CD4-positive, alpha-beta T cell treated with Interleukin-6 at 100 ng/mL for 8 hours (primary cell): ENCODE measurements at regions not wholly inside any gene's neighbourhood (a gene's known extent, or its start where the extent isn't known, plus 50 kb on each side); places are given as distances from the start of the nearest gene placed in this dataset.

Experiments
- DNase-seq: peaks from one replicate; pipeline ENCODE4 v3.0.0-alpha.2; 2020; ENCODE audit warnings: mixed read lengths, low spot score

DNA sequence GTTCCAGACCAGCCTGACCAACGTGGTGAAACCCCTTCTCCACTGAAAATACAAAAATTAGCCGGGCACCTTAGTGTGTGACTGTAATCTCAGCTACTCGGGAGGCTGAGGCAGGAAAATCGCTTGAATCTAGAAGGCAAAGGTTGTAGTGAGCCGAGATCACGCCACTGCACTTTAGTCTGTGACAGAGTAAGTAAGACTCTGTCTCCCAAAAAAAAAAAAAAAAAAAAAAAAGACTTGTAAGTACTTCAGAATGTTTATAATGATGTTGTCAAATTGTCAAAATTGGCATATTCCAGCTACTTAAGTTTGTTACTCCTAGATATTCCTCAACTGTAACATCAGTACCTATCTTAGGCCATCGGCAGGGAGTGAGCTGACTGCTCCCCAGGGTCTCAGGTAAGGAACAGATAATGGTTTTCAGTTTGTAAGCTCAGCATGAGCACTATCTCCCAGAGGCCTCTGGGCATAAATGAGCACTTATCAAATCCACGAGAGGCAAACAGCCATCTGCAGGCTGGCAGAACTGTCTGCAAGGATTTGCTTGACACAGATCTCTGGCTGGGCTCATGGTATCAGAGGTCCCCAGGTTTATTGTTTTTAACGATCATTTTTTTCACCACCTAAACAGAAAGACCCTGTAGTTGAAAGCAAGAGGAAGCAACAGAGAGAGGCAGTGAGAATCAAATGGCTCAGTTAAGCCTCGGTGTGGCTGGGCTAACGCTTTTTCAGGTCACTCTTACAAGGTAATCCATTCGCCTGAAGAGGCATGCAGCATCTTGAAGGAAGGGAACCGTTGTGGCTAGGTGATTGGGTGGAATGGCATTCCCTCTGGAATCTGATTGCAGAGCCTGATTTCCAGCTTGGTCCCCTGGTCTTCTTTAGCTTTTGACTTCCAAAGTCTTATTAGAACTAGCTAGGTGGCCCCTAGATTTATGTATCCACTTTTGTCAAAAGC lies 115.9 kb downstream of the LY86 start:
- DNase-seq: no peak

DNA sequence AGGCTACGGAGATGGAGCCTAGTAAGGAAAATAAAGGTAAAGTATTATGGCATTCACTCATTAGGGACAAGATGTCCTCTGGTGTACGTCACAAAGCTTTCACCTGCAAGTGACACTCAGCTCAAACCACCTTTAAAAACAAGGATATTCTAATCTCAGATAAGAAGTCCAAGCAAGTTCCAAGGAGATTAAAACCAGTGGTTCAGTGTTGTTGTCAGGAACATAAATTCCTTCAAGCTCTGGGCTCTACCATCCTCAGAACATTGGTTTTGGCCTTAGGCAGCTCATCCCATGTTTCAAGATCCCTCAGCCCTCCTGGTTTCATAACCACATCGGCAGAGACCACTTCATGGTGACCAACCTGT lies 116.5 kb downstream of the LY86 start:
- no peak for DNase-seq

DNA sequence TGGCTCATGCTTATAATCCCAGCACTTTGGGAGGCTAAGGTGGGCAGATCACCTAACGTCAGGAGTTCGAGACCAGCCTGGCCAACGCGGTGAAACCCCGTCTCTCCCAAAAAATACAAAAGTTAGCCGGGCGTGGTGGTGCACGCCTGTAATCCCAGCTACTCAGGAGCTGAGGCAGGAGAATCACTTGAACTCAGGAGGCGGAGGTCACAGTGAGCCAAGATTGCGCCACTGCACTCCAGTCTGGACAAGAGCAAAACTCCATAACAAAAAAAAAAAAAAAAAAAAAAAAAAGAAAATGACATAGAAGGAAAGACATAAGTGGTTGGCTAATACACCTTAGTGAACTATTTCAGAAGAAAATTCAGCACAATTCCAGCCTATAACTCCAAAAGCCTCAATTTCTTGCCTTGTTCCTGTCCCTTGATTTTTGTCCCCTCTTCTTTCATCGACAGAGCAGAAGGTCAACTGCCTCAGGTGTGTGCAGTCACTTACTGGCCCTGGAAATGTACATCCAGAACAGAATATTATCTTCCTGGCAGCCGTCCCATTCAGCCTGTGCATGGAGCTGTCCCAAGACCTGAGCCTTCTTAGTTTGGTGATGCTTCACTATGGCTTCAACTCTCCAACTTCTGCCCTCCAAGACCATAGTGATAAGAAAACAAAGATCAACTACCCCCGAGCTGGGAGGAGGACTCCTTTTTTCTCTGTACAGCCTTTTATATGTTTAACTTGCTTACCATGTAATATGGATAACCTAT lies 117.6 kb downstream of the LY86 start:
- no peak for DNase-seq

DNA sequence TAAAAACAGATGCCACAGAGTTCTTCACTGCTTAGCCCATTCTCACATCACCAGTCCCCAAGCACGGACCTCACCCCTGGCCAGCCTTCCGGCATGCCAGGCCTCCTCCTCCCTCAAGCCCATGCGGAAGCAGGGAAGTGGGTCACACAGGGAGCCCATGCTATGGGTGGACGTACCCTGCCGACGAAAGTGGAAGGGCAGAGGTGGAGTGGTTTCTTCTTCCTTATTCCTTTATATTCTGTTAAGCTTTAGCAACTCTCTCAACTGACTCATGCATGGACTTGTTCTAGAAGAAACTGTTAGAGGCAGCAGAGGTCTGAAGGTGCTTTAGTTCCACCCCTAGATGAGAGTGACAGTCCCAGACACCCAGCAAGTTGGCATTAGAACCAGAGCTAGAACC lies 118.6 kb downstream of the LY86 start:
- DNase-seq: no peak

DNA sequence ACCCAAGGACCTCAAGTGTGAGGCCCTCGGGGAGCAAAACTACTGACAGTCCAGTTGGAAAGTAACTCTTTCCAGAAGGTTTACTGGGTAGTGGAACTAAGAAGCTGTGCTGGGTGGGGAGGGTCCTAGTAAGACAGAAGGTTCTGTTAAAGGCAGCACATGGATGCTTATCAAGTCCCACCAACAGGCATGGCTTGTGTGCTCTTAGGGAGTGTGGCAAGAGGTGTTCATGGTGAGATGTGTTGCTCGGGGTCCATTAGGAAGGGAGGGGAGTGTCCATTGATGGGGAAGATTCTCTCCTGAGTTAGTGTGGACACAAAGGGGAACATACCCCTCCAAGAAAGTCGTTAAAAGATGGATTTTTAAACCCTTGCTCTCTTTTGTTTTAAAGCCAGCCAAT lies 120.6 kb downstream of the LY86 start:
- no peak for DNase-seq

DNA sequence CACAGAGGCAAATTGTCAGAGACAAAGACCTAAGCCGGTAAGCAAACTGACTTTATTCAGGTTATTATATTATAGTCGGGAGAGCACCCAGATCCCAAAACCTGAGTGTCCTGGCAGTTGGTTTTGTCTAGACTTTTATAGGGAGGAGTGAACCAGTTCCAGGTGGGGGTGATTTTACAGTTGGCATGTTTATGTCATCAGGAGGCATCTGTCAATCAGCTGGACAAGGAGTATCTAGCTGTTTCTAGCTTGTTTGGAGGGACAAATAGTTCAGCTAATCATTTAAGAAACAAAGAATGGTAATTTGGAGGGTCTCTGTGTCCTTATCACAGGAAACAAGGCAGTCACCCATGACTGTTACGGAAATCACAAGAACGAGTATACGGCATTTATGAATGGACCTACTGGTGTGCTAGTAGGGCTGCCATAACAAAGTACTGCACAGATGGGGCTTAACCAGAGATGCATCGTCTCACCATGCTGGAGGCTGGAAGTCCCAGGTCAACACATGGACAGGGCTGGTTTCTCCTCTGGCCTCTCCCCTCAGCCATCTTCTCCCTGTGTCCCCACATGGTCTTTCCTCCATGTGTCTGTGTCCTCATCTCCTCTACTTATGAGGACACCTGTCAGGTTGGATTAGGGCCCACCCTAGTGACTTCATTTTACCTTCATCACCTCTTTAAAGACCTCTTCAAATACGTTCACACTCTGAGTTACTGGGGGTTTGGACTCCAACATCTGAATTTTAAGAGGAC lies 122.7 kb downstream of the LY86 start:
- DNase-seq: no peak

DNA sequence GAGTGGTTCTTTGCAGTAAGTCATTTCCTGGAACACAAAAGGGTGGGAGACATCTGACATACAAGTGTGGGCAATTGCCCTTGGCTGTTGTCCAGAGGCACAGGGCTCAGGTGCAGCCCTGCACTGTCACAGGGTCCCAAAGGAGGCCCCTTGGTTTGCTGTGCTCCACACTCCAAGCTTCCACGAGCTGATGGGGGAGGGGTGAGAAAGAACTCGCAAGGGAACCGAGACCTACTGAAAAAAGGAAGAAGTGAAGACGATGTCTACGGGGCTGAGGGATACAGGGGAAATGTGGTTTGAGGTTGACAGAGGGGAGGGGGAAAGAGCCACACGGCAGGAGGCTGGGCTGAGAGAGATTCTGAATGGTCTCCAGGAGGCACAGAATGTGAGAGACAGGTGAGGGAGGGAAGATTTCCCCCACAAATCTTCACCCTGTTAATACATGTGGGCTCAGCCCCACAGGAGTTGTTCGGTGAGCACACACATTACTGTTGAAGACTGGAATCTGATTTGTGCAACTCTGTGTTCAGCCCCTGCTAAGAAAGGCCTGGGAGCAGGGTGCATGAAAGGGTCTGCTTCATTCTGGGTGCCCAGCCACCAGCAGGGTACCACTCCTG lies 123.4 kb downstream of the LY86 start:
- no peak for DNase-seq

DNA sequence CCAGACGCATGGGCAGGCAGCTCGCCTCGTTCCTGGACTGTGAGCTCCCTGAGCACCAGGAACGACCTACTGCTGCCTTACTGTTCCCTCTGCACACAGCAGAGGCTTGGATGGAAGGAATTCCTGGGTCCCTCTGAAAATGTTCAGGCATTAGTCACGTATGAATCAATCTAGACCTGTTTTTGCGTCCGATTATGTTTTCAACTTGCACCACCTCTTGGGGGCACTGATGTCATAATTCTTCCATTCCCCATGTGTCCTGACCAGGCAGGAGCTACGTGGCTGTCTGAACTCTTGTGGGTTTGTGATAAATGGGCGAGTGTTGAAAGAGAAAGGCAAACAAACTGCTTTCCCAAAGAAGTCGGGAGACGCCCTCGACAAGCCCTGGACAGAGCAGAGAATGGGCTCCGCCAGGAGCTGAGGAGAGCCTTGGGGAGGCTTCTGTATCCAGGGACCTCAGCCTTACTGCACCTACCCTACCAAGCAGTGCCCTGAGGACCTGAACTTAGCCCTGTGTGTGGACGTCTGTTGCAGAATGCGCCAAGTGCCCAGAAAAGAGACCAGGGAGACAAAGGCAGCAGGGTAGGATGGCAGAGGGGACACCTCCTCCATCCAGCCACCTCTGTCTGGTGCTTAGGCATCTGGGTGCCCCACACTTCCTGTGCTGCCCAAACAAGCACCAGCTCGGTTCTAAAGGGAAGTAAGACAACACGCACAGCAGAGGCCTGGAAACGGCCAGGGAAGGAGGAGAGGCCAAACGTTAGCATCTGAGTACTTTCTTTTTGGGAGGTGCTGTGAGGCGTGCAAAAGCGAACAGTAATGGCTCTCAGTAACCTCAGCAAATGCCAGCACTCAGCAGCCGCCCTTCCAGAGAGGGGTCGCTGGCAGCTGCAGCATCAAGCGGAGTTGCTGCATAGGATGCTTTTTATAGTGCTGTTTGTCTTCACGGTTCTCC lies 124.2 kb downstream of the LY86 start:
- no peak for DNase-seq

DNA sequence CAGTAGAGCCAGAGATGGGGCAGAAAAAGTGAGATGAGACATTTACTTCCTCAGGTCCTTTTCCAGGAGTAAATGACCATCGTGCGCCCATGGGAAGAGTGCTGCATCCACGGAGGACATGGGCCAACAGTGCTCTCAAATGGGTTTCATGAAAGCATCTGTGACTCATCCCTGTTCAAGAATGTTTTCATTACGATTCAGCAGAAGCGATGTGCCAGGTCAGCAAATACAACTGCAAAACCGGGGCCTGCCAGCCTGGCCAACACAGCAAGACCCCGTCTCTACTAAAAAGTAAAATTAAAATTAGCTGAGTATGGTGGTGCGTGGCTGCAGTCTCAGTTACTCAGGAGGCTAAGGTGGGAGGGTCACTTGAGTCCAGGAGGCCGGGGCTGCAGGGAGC lies 125.1 kb downstream of the LY86 start:
- no peak for DNase-seq

DNA sequence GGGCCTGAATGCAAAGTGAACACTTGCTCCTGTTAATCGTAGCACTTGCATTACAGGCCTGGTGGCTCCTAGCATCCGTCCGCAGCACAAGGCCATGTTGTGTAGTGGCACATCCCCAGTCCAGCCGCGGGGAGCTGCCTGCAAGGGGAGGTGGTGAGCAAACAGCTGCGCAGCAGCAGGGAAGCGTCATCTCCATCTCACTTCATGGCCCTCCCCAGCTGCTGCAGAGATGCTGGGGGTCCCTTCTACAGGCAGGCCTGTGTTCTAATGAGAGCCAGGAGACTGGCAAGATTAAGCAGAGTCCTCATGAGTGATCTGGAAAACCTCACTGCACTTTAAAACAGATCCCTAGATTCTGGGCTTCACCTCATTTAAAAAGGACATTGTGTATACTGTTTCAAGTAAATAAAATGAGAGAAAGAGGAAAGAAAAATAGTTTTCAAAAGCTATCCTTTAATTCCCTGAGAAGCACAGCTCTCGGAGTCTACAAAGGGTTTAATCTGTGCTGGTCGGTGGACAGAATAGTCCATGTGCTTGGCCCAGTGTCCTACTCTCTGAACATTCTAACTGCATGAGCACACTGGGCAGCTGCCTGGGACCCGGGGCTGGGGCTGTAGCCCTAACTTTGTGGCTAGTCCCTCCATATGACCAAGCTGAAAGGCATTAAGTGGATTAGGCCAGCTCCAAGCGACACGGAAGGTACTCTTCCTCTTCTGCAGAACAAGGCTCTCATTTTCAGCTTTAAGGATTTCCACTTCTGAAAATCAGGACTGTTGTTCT lies 125.8 kb downstream of the LY86 start:
- no peak for DNase-seq

DNA sequence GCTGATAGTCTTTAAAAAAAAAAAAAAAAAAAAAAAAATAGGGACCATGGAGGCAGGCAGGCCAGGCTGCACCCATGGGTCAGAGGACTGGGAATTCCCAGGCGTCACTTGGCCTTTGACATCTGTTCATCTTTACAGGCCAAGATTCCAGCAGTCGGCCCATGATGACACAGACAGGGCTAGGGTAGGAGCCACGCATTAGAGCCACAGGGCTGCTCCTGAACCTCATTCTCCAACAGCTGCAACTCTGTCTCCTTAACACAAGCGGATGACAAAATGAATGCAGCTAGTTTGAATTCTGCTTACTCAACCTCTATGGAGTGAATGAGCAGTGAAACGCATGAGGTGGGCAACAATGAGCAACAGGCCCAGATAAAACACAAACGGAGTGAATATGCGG lies 126.4 kb downstream of the LY86 start:
- no peak for DNase-seq

DNA sequence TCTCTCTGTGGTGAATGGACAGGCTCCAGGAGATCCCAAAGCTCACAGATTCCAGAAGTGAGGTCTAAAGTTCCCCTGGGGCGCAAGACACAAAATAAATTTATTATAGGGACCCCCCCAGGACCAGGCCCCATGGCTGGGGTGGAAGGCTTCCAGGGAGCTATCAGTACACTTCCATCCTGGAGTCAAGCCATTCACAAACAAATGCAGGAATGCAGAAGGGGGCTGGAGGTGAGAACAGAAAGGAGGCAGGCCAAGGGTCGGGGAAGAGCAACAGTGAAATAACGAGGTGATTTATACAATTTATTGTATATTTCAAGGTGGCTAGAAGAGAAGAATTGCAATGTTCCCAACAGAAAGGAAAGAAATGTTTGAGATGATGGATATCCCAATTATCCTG lies 126.9 kb downstream of the LY86 start:
- DNase-seq: no peak

DNA sequence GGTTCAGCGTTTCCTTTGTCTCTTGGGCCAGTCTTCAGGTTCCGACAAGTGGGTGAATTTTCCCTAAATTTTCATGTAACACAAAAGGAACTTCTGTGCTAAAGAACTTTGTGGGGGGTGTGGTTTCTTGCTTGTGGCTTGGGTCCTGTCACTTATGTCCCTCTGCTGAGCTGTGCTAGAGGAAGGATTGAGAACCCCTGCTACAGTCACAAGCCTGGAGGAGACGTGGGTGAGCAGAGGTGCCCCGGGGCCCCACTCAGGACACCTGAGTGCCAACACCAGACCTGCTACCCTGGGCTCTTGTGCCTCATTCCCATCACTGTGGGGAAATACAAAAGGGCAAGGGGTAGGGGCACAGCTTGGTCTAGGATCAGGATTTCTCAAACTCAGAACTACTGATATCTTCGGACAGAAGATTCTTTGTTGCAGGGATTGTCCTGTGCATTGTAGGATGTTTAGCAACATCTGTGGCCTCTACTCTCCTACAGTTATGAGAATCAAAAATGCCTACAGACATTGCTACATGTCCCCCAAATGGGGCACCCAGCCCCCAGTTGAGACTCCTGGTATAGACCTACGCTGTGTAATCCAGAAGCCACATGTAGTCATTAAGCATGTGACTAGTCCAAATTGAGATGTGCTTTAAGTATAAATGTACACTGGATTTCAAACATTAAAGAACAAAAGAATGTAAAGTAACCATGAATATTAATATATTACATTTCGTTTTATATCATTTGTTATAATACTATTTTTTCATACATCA lies 128.7 kb downstream of the LY86 start:
- DNase-seq: no peak

DNA sequence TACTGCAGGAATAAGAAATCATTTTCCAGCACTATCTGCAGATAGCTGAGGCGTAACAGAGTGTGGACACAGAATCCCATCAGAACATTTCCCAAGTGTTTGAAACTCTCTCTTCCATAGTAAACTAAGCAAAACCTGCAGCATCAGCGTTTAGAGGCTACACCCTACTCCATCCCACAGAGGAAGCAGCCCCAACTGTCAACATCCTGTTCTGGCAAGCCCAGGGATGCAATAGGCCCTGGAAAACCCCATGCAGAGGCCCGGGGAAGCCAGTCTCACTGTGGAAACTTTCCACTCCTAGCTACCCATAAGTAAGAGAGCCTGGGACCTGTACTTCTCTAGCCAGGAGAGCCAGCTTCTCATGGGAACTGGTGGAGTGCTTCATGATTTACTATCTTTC lies 129.4 kb downstream of the LY86 start:
- DNase-seq: no peak

DNA sequence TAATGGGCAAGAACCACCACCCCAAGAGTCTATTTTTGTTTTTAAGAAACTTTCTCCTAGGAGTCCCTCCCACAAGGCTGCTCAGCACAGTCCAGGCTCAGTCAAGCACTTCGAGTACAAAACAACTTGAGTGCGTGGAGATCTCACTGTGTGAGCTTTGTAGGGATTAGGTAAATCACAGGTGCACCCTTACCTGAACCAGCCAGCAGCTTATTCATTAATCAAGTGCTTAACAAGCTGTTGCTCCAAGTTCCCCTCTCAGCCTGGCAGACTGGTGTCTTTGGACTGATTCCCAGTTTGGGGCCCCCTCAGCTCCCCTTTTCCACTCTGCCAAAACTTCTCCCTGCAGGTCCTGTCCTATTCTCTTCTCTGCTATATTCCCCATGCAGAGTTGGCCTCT lies 133.1 kb downstream of the LY86 start:
- no peak for DNase-seq

DNA sequence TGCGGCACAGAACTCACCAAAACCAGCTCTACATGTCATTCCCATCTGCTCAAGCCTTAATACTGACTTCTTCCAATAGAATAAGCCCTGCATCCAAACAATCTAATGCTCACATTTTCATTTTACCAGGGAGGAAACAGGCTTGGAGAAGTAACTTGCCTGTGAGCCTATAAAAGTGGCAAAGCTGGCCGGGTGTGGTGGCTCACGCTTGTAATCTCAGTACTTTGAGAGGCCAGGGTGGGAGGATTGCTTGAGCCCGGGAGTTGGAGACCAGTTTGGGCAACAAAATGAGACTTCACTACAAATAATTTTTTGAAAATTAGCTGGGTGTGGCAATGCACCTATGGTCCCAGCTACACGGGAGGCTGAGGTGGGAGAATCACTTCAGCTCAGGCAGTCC lies 133.7 kb downstream of the LY86 start:
- no peak for DNase-seq

DNA sequence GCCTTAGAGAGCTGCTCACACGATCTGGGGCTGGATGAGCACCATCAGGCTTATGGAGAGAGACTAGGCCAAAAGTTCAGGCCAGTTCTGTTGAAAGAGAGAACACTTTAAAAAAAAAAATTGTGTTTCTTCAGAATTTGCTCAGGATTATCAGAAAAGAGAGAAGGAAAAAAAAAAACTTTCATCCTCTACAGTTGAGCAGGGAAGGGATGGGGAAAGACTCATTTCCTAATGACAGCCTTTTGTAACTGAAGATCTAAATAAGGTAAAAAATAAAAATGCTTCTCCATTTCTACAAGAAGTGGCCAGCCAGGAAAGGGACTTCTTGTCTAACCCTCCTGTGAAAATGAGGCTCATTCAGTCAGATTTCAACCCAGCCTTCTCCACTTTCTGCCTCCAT lies 134.8 kb downstream of the LY86 start:
- no peak for DNase-seq

DNA sequence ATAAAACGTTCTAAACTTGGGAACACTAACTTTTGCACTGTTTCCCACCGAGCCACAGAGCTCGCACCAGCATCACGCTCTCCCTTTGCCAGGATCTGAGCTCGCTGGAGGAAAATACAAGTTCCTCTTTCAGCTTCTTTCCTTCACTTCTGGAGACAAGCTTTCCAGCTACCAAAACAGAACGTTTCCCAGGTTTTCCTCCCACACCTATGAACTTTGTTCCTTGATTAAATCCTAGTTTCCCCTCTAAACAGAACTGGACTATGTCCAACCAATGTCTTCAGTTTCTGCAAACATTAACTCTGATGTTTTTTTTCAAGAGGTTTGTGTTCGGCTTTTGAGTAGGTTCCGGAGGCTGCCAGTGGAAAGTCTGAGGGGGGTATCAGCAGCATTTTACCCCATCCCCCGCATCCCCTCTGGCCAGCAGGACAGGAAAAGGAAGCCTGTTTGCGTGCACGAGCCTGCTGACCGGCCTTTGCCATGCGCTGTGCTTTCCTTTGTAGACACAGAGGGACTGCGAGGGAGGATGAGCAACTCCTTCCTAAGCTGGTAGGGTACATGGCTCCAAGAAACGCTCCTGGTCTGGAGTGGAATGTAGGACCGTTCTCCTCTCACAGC lies 135.5 kb downstream of the LY86 start:
- DNase-seq: no peak
